Body of pancreas (tissue), 4 donors: ENCODE measurements at regions not wholly inside any gene's neighbourhood (a gene's known extent, or its start where the extent isn't known, plus 50 kb on each side); places are given as distances from the start of the nearest gene placed in this dataset.

Source experiments
- POLR2A ChIP-seq, 3 donors: fragments of 450-650 bp; IDR thresholded peaks; one replicate each; pipeline ENCODE4 v1.6.1; 2016; ENCODE audit warnings: antibody characterized with exemption in 3 of 3, mild to moderate bottlenecking in 2 of 3
- TF ChIP-seq, protein P1 (sequence below), 7 experiments: fragments of 450-650 bp in 4 of 7; fragments of 200-600 bp in 3 of 7; sonication (generic) in 3 of 7; IDR thresholded peaks; one replicate each; pipeline ENCODE4 v1.5.1; 2016 to 2019; ENCODE audit warnings: antibody characterized with exemption in 7 of 7

- TF ChIP-seq, protein P1, sequence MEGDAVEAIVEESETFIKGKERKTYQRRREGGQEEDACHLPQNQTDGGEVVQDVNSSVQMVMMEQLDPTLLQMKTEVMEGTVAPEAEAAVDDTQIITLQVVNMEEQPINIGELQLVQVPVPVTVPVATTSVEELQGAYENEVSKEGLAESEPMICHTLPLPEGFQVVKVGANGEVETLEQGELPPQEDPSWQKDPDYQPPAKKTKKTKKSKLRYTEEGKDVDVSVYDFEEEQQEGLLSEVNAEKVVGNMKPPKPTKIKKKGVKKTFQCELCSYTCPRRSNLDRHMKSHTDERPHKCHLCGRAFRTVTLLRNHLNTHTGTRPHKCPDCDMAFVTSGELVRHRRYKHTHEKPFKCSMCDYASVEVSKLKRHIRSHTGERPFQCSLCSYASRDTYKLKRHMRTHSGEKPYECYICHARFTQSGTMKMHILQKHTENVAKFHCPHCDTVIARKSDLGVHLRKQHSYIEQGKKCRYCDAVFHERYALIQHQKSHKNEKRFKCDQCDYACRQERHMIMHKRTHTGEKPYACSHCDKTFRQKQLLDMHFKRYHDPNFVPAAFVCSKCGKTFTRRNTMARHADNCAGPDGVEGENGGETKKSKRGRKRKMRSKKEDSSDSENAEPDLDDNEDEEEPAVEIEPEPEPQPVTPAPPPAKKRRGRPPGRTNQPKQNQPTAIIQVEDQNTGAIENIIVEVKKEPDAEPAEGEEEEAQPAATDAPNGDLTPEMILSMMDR (IDR thresholded peaks at IDR 0.05) = no peak
- no peak for TF ChIP-seq POLR2A (IDR thresholded peaks at IDR 0.05)
Measured at GRCh38 chr18:45330170-45330594, 285.1 kb upstream of the SLC14A2 start.
